ENCODE measurements at regions not wholly inside any gene's neighbourhood (a gene's known extent, or its start where the extent isn't known, plus 50 kb on each side); places are given as distances from the start of the nearest gene placed in this dataset.

DNA sequence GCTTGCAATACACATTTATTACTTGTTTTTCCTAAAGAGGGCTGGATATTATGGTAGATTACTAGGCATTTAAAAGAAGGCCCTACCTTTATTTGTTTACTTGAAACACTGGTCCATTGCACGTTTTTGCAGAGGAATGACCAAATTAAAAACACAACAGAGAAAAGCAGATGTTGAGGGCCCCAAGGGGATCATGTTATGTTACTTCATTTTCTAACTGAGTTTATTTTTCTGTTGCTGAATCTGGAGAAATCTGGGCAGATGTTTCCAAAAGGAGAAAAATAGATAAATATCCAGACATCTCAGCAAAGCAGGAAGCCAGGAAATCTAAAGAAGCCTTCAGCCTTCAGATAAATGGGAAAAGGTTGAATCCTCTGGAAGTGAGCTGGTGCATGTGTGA, 353.0 kb downstream of the NDFIP2 start:
- DNase-seq: no peak
- intact Hi-C loops (cut with DNase I, micrococcal nuclease): no loop called here
- no peak for ATAC-seq

DNA sequence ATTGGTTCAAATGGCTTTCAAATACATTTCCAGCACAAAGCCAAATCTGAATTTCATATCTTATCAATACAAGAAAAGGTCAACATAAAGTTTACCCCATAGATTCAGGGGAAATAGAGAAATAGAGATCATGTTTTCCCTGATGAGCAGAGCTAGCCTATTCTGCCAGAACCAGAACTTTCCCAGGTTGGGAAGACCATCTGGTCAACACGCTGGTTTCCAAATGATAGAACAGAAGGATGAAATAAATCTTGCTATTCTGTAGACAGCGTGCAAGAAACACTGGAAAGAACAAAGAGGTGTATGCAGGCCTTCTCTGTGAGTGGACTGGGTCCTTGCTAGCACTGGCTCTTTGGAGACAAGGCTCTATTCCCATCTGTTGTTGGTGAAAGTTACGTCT, 350.6 kb downstream of the NDFIP2 start:
- ATAC-seq (no peak), DNase-seq (no peak)
- intact Hi-C loops (cut with DNase I, micrococcal nuclease): no loop called here

DNA sequence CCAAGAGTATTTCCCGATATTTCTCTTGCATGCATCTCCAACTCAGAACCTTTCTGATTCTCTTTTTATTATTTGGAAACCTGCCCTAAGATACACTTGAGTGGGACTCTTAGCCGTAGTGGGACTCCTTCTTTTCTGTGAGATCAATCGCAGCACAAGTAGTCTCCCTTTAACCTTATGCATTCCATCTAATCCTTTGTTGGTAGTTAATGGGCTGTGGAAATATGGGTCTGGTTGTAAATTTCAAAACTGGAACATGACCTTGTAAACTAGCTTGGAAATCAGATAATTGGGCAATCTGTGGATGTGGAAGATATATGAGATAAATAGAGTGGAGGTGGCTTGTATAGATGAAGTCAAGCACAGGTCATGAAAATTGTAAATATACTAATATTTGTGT, 350.0 kb downstream of the NDFIP2 start:
- intact Hi-C loops (cut with DNase I, micrococcal nuclease): no loop called here
- DNase-seq (no peak), ATAC-seq (no peak)

DNA sequence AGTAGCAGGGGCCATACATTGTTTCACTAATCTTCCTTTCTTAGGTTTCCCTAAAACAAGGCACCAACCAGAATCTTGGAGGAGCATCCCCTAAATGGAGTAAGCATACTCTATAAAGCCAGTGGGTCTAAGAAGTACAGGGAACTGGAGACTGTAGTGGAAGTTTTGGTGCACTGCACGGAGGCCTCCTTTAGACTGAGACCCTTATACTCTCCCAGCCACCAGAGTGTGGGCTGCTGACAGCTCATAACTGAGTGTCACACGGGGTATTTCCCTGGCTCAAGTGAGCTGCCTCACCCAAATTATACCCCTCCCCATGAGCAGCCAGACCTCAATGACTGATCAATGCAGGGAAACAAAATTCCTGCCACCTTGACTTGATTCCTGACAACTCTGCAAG, 349.5 kb downstream of the NDFIP2 start:
- DNase-seq (no peak), ATAC-seq (no peak)
- intact Hi-C loops (cut with DNase I, micrococcal nuclease): no loop called here

DNA sequence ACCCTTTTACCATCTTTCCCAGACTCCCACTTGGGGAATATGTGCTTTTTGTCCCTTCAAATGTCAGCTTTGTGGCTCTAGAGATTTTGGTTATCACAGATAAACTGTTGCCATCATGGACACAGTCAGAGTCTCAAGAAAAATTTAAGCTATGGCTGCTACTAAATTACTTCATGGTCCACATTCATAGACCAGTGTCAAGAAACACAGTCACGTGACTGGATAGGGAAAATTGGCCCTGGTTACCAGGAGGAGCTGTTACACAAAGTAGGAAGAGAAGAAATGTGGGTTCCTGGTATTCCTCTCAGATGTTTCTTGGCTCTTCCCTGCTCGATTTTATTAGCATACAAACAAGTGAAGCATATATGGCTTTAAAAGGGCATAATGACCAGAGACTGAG, 348.9 kb downstream of the NDFIP2 start:
- intact Hi-C loops (cut with DNase I, micrococcal nuclease): no loop called here
- ATAC-seq: no peak
- no peak for DNase-seq

DNA sequence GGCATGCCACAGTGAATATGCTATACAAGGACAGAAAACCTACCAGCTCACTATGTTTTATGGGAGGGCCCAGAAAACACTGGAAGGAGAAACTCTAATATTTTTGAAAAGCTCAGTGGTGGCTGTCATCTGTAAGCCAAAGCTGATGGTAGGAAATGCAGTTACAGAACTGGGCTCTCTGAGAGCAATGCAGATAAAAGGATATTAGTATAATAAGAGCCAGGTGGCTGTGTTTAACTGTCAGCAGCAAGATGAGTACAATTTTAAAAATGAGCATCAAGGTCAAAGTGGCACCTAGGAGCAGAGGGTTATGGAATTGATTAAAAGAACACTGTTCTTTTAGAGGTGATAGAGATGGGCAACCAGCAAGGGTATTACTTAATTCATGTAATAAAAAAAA, 345.0 kb downstream of the NDFIP2 start:
- intact Hi-C loops (cut with DNase I, micrococcal nuclease): no loop called here
- no peak for ATAC-seq
- DNase-seq: no peak

DNA sequence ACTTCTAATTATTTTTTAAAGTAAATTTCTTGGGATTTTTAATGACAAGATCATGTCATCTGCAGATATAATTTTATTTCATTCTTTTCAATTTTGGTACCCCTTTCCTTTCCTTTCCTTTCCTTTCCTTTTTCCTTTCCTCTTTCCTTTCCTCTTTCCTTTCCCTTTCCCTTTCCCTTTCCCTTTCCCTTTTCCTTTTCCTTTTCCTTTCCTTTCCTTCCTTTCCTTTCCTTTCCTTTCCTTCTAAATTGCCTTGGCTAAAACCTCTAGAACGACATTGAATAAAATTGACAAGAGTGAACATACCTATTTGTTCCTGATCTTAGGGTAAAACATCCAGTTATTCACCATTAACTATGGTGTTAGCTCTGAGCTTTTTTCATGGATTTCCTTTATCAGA, 334.1 kb downstream of the NDFIP2 start:
- ATAC-seq (no peak), DNase-seq (no peak)
- intact Hi-C loops (cut with DNase I, micrococcal nuclease): no loop called here

DNA sequence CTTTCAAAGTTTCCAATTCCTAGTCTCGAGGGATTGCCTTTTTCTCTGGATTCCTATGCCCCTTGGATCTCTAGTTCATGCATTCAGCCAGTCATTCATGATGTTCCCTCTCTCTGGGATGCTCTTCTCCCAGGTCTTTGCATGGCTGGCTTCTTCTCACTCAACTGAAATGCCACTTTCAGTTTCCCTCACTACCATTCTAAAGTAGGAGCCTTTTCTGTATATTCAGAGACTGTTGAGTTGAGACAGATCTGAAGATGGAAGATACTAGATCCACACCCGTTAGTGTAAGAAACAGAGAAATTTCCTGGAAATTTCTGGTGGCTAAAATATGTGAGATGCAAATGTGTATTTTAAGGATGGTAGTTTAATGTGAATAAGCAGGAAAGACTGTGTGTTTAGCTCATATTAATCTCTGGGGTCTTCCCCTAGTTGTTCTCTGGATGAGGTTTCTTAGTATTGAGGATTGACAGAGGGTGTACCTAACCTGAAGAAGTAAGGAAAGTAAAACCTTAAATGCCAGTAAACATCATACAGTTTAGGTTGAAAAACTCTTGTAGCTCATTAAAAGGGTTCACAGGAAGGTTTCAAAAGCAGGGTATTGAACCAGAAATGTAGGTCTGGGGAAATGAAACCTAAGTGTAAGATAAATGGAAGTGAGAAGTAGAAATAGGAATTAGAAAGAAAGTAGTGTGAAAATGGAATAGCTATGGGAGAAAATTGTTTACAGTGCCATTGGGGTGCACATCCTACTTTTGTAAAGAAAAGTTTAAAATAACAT, 331.3 kb downstream of the NDFIP2 start:
- DNase-seq (no peak), ATAC-seq (no peak)
- intact Hi-C loops (cut with DNase I, micrococcal nuclease): no loop called here

DNA sequence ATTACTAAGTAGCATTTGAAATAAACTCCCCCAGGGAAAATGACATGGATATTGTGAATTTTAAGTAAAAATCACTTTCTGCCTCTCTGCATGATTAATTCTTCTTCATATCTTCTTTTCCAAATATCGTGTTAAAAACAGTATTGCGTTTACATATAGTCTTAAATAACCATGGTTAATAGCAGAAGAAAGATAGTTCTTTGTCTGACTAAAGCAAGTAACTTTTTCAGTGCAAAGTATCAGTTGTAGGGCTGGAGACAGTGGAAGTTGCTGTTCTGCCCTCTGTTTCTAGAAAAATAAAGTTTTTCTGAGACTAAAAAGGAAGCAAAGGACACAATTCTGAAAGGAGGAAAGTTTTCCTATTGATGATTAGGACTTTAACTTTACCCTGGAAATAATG, 330.2 kb downstream of the NDFIP2 start:
- DNase-seq (no peak), ATAC-seq (no peak)
- intact Hi-C loops (cut with DNase I, micrococcal nuclease): no loop called here

DNA sequence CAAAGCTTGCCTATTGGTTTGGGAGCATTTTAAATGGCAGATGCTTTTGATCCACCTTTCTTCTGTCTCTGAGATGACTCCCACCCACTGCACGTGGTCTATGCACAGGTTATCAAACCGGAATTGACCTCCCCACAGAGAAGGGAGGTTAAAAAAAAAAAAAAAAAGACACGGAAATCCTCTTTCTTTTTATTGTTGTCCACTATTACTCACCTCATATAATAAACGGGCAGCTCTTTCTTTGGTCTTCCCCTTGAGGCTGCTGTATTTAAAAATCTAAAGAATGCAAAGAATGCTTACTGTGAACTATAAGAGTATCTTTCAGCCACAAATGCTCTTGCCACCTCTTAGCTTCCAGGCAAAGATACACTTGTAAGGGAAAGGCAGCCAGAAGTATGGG, 329.7 kb downstream of the NDFIP2 start:
- intact Hi-C loops (cut with DNase I, micrococcal nuclease): no loop called here
- DNase-seq (no peak), ATAC-seq (no peak)

DNA sequence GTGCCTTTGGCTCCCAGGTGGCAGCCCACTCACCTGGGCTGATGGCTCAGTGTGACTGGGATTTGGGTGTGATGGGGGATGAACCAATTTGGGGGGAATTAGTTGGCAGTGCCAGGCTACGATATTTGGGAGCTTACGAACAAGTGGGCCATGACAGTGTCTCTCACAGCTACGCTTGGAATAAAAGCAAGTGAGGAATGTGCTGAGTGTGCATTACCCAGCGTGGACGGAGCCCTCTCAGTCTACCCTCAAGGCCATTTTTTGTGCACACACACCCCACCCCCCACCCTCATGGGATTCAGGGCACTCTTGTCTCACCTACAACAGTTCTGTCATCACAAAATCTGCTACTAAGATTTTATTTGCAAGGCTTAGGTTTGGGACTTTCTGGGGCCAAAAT, 329.1 kb downstream of the NDFIP2 start:
- intact Hi-C loops (cut with DNase I, micrococcal nuclease): no loop called here
- DNase-seq: no peak
- no peak for ATAC-seq

DNA sequence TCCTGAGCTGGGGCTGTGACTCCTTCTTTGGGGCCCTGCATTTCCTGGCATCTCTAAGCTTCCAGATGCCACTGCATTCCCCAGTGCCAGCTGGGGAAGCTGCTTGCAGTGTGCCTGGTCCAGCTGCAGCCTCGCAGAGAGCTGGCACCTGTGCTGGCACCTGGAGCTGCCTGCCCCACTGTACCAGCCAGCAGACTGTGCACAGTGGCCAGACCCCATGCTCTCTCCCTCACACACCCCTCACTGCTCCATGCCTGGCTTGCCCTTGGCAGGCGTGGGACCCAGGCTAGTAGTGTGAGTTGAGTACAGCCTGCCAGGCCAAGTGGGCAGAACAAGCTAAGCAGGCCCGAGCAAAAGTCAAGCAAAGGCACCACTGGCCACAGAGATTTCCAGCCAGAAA, 327.5 kb downstream of the NDFIP2 start:
- ATAC-seq: no peak
- intact Hi-C loops (cut with DNase I, micrococcal nuclease): no loop called here
- no peak for DNase-seq

DNA sequence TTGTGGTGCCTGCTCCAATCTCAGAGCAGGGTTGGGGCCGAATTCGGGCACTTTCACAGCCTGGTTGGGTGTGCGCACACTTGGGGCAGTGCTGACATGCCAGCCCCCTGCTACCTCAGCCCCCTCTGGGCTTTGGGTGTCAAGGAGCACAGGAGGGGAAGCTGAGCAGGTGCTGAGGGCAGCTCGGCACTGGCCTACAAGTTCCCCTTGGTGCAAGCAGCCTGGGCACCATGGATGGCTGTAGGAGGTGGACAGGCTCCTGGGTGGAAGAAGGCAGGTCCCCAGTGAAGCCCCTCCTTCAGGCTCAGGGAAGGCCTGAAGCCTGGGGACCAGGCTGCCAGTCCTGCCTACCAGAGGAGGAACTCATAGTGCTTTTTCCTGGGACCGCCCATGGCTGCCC, 326.6 kb downstream of the NDFIP2 start:
- no peak for DNase-seq
- ATAC-seq: no peak
- intact Hi-C loops (cut with DNase I, micrococcal nuclease): no loop called here

DNA sequence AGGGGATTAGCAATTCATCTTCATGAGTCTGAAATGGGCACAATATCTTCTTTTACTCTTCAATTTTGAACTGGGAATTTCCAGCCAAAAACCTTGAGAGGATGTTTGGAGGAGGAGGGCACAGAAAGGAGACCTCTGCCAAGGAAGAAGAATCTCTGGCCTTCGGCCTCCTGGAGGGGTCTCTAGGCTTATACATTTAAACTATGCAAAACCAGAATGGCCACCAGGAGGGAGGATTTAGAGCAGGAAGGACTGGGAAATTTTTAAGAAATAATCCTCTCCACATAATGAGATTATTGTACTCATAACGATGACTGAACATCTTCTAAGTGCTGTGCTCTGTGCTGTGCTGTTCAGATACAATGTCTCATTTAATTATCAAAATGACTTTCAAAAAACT, 325.9 kb downstream of the NDFIP2 start:
- DNase-seq: no peak
- intact Hi-C loops (cut with DNase I, micrococcal nuclease): no loop called here
- ATAC-seq: no peak

DNA sequence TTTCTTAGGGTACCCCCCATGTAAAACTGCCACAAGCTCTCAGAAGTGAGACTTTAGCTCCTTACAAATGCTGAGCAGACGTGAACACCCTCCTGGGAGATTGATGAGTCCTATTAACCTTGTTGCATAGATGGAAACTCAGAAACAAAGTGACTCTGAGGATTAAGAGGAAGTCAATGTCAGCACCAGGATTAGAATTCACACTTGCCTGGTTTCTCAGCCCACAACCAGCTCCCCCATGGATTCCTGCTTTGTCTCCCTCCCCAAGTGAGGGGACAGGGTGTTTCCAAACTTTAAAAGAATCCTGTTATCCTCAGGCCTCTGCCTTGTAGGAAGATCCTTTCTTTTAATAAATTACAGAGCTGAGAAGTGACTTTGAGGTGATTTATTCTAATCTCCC, 324.4 kb downstream of the NDFIP2 start:
- intact Hi-C loops (cut with DNase I, micrococcal nuclease): no loop called here

DNA sequence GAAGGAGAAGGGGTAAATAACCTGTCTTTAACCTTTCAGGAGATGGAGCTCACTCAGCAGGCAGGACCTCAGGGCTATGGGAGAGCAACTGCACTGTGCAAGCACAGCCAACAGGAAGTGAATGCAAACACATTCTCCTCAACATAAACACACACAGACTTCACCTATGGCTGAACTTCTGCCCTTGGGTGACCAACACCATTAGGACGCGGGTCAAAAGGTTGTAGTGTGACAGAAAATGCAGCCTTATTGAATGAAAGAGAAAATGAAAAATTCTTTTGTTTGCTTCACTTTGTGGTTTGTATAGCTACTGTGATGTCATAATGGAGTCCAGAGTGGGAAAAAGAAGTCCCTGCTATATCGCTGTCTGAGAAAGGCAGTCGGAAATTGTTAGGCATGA, 323.0 kb downstream of the NDFIP2 start:
- intact Hi-C loops (cut with DNase I, micrococcal nuclease): no loop called here
- ATAC-seq (peak; percentile 29), DNase-seq (no peak)

More for the DNA sequence above, 324.4 kb downstream of the NDFIP2 start:
- ATAC-seq (no peak), DNase-seq (no peak)

DNA sequence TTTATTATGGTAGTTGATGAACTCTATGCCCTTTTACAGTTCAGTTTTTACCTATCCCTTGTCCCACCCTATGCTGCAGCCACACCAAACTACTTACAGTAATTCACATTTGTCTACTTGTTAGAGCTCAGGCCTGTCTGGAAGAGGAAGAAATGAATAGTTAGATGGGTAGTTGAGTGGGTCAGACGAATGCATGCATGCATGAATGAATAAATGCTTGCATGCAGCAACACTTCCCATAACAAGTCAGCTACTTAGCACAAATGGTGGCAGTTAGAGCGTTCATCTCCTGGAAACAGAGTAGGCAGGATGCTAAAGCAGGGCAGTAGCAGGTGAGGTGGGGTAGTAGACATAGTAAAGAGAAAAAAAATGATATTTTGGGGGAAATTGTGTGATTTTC, 322.3 kb downstream of the NDFIP2 start:
- ATAC-seq (no peak), DNase-seq (no peak)
- intact Hi-C loops (cut with DNase I, micrococcal nuclease): no loop called here

DNA sequence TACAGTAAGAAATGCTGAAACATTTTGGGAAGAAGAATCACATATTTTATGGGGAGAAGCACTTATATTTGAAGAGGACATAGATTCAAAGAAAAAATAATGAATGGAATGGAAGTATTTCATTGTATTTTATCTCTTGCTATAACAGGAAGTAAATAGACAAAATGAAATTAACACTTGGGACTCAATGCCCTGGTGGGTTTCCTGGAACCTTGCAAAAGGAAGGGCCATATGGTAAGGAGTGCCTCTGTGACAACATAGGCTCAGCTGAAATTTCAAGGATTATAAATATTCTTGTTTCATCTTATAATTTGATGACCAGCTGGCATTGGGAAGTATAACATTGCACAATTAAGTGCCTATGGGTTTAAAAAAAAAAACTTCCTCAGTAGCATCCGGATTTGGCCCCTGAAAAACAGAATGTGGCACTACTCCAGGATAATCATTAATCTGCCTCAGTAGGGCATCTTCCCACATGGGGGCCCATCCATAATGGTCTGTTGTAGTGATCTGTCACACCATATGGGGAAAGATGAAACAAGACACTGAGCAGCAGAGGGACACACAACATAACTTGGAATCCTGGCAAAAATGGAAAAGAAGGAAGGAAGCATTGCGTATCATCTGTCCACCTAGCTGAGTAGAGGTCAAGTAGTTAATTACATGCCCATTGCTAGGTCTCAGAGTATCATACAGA, 321.6 kb downstream of the NDFIP2 start:
- DNase-seq (no peak), ATAC-seq (no peak)
- intact Hi-C loops (cut with DNase I, micrococcal nuclease): no loop called here

DNA sequence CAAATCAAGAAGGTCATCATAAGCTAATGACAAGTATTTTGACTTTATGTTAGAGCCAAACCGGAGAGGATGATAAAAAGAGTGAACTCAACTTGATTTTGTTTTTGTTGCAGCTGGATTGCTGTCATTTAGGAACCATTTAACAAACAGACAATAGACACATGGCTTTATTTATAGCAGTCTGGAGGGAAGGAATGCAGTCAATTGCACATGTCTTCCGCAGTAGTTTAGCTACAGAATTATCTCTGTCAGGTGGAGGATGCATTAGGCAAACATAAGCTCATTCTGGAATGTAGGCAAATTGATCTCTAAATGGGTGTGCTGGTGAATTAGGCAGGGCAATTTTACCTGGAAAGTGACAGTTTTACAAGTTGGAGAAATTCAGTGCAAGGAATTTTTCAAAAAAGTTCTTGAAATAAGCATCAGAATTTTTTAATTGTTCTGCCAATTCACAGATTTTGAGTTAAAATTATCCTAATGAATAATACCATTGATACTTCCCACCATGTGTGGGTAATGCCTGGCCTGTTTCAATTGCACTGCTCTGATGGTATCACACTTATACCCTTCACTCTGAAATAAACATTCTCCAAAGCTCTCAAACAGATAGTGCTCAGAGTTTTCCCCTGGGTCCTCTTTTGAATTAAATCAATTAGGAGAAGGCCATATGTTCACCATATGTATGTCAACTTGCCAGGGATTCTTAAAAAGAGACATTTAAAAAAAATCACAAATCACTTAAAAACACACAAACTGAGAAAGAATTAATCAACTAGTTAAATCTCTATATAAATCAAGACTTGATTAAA, 318.3 kb downstream of the NDFIP2 start:
- ATAC-seq (no peak), DNase-seq (no peak)
- intact Hi-C loops (cut with DNase I, micrococcal nuclease): no loop called here

DNA sequence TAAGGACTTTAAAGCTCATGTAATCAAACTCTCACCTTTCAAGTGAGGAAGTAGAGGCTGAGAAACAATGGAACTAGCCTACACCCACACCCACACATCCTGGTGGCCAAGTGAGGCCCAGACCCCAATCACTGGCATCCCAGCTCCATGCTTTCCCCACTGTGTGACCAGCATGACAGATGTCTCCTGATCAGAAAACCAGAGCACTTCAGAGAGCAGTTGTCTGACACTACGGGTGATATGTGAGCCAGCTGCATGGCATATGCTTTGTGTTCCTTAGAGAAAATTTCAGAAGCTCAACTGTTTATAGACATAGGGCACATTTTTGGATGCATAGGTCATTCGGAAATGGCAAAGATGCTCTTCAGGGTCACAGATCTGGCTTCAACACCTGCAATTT, 315.2 kb downstream of the NDFIP2 start:
- ATAC-seq (no peak), DNase-seq (no peak)
- intact Hi-C loops (cut with DNase I, micrococcal nuclease): no loop called here
